ENCODE measurements at regions not wholly inside any gene's neighbourhood (a gene's known extent, or its start where the extent isn't known, plus 50 kb on each side); places are given as distances from the start of the nearest gene placed in this dataset.

DNA sequence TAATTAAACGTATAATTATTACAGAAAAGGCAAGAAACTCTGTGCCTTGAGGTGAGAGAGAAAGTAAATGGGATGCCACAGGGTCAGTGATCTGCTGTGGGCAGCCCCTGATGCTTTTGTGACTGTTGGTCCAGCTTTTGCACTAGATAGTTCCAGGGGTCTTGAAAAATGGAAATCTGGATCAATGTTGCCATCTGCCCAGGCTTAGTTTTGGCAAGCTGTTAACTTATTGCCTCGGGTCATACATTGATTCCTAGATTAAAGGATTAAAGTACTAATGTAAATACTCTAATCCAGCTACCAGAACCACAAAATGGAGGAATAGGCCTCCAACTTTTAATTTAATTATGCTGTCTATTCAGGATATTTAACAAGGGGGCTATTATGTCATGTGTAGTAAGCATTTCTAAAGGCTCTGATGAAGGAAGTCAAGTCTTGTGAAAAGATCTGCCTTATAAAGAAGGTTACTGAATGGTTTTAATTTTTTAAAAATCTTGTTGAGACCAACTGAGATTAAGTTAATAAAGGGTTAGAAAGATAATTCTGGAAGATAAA is 376.0 kb upstream of the HS3ST5 start:
- H3K27me3 Mint-ChIP-seq (ENCODE audit: unreplicated experiment), result peaks cover 8% of the 10 kb centered on the region
- peaks cover 24% of the 10 kb centered on the region for H3K4me1 Mint-ChIP-seq (ENCODE audit: low read depth, unreplicated experiment)
- no peaks in the 10 kb centered on the region for H3K36me3 Mint-ChIP-seq (ENCODE audit: unreplicated experiment)
- TF ChIP-seq, protein P1, sequence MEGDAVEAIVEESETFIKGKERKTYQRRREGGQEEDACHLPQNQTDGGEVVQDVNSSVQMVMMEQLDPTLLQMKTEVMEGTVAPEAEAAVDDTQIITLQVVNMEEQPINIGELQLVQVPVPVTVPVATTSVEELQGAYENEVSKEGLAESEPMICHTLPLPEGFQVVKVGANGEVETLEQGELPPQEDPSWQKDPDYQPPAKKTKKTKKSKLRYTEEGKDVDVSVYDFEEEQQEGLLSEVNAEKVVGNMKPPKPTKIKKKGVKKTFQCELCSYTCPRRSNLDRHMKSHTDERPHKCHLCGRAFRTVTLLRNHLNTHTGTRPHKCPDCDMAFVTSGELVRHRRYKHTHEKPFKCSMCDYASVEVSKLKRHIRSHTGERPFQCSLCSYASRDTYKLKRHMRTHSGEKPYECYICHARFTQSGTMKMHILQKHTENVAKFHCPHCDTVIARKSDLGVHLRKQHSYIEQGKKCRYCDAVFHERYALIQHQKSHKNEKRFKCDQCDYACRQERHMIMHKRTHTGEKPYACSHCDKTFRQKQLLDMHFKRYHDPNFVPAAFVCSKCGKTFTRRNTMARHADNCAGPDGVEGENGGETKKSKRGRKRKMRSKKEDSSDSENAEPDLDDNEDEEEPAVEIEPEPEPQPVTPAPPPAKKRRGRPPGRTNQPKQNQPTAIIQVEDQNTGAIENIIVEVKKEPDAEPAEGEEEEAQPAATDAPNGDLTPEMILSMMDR (IDR thresholded peaks at IDR 0.05; ENCODE audit: partially characterized antibody, unreplicated experiment), result no peak
- no peak for DNase-seq
- no peak overlapping the region for H3K4me3 Mint-ChIP-seq (ENCODE audit: unreplicated experiment)
- H3K27ac Mint-ChIP-seq (ENCODE audit: unreplicated experiment), result peak overlapping the region; percentile 71
- no peaks in the 10 kb centered on the region for H3K9me3 Mint-ChIP-seq (ENCODE audit: unreplicated experiment)

DNA sequence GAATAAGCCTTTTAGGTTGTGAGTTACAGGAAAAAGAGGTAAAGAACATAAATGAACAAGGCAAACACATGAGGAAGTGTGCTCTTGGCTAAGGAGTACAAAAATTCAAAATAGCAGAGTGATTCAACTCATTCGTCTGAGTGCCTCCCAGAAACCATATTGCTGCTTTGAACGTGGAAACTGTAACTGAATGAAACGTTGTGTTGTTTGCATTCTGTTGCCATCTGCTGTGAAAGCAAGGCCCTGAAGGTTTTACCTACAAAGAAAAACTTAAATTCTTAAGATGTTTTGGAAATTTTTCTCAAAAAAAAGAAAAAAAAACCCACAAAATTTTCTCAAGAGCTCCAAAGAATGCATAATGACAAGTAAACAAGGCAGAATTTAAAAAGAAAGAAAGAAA is 375.4 kb upstream of the HS3ST5 start:
- peak overlapping the region; percentile 71 for H3K27ac Mint-ChIP-seq (ENCODE audit: unreplicated experiment)
- H3K36me3 Mint-ChIP-seq (ENCODE audit: unreplicated experiment), result no peaks in the 10 kb centered on the region
- H3K4me1 Mint-ChIP-seq (ENCODE audit: low read depth, unreplicated experiment), result peaks cover 24% of the 10 kb centered on the region
- no peak overlapping the region for H3K4me3 Mint-ChIP-seq (ENCODE audit: unreplicated experiment)
- H3K27me3 Mint-ChIP-seq (ENCODE audit: unreplicated experiment), result peaks cover 8% of the 10 kb centered on the region
- H3K9me3 Mint-ChIP-seq (ENCODE audit: unreplicated experiment), result no peaks in the 10 kb centered on the region
- TF ChIP-seq, protein P1 (IDR thresholded peaks at IDR 0.05; ENCODE audit: partially characterized antibody, unreplicated experiment), result no peak
- no peak for DNase-seq

DNA sequence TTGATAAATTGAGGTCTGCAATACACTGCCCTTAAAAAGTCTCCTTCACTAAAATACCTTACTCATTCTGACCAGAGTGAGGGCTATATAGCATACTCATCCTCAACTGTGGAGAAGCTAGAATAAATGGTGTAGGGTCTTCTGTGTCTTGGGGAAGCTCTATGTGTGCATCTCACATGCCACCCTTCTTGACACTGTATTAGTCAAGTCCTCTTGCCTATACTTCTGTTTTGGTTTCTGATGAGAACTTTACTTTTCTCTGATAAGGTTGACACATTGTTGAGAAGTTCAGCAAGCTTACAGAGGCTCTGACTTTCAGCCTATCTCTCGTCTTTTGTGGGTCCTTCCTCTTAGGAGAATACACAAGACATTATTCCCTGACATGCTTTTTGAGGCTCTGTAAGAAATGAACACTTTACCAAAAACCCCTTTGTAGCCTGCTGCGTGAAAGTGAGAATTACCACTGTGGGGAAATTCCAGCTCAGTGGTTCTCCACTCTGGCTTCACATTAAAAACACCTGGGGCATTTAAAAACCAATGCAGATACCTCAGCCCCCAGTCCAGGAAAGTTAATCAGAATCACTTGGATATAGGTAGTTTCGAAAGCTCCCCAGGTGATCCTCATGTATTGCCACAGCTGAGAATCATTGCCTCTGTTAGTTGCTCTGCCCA is 372.1 kb upstream of the HS3ST5 start:
- Mint-ChIP-seq H3K27me3 (ENCODE audit: unreplicated experiment) (peaks cover 8% of the 10 kb centered on the region), H3K4me1 (ENCODE audit: low read depth, unreplicated experiment) (peaks cover 24% of the 10 kb centered on the region), H3K9me3 (ENCODE audit: unreplicated experiment) (no peaks in the 10 kb centered on the region), H3K4me3 (ENCODE audit: unreplicated experiment) (no peak overlapping the region), H3K36me3 (ENCODE audit: unreplicated experiment) (no peaks in the 10 kb centered on the region), H3K27ac (ENCODE audit: unreplicated experiment) (no peak overlapping the region)
- no peak for DNase-seq
- TF ChIP-seq, protein P1 (IDR thresholded peaks at IDR 0.05; ENCODE audit: partially characterized antibody, unreplicated experiment), result no peak

DNA sequence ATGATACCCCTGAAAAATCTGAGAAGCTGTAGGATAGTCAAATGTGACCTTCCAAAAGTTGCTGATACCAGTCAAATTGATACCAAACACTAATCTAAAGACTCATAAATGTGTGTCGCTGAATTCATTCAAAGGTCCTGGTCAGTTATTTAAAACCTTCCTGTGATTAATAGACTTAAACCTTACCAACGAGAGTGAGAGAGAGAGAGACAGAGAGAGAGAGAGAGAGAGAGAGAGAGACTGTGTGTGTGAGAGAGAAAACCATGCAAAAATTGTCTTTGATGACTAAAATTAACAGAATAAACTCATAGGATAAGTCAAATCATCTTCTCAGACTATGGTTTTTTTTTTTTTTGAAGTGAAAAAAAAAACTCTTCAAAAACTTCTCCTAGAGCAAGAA is 370.9 kb upstream of the HS3ST5 start:
- Mint-ChIP-seq H3K36me3 (ENCODE audit: unreplicated experiment) (no peaks in the 10 kb centered on the region), H3K4me3 (ENCODE audit: unreplicated experiment) (no peak overlapping the region), H3K4me1 (ENCODE audit: low read depth, unreplicated experiment) (peaks cover 14% of the 10 kb centered on the region), H3K27me3 (ENCODE audit: unreplicated experiment) (peaks cover 7% of the 10 kb centered on the region), H3K9me3 (ENCODE audit: unreplicated experiment) (no peaks in the 10 kb centered on the region), H3K27ac (ENCODE audit: unreplicated experiment) (no peak overlapping the region)
- no peak for DNase-seq
- TF ChIP-seq, protein P1 (IDR thresholded peaks at IDR 0.05; ENCODE audit: partially characterized antibody, unreplicated experiment), result no peak

DNA sequence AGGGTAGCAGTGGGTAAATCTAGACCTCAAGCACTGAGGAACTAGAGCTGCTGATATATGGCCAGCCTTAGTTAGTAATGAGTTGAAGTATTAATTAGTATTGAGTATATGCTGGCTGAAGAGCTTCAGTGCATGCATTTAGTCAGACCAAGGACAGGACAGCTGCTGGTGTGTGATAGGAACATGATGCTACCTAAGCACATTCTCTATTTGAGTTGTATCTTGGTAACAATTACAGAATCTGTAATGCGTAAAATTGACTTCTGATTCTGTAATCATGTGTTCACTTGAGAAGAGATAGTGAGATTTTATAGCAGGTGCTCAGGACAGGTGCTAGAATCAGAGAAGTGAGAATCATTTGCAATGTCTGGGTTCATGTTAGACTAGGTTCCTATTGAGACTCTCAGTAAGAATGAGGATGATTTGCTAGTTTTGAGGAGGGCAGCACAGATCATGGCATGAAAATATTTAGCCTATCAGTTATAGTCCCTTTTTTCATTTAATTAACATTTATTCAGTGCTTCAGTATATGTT is 369.4 kb upstream of the HS3ST5 start:
- Mint-ChIP-seq H3K27me3 (ENCODE audit: unreplicated experiment) (no peaks in the 10 kb centered on the region), H3K36me3 (ENCODE audit: unreplicated experiment) (no peaks in the 10 kb centered on the region), H3K4me3 (ENCODE audit: unreplicated experiment) (no peak overlapping the region), H3K27ac (ENCODE audit: unreplicated experiment) (no peak overlapping the region), H3K4me1 (ENCODE audit: low read depth, unreplicated experiment) (peaks cover 3% of the 10 kb centered on the region), H3K9me3 (ENCODE audit: unreplicated experiment) (no peaks in the 10 kb centered on the region)
- no peak for DNase-seq
- TF ChIP-seq, protein P1 (IDR thresholded peaks at IDR 0.05; ENCODE audit: partially characterized antibody, unreplicated experiment), result no peak
